Fibroblast of lung (primary cell): ENCODE measurements at regions not wholly inside any gene's neighbourhood (a gene's known extent, or its start where the extent isn't known, plus 50 kb on each side); places are given as distances from the start of the nearest gene placed in this dataset.
"Not testable (repeated sequence)": the region's sequence is repeated elsewhere in the genome, so short reads cannot be mapped to it uniquely, and the experiment has no call there.

ENCODE experiments used
- DNase-seq, 2 donors: peaks; one replicate each; pipeline versions ENCODE4 v3.0.0 to v3.0.0-alpha.2; 2010; ENCODE audit warnings: low read depth in 2 of 2
- H2AFZ ChIP-seq: 2 replicates; pipeline ENCODE4 v1.5.1; 2012; ENCODE audit warnings: low read length, control low read depth, inconsistent platforms
- H3K27ac ChIP-seq: 2 replicates; pipeline ENCODE4 v1.5.1; 2011; ENCODE audit warnings: low read length, control low read depth; ENCODE audit not compliant: insufficient read depth
- H3K27me3 ChIP-seq: 2 replicates; pipeline ENCODE4 v1.5.1; 2011; ENCODE audit warnings: mild to moderate bottlenecking, low read length; ENCODE audit not compliant: control insufficient read depth, insufficient read depth
- H3K36me3 ChIP-seq: 2 replicates; pipeline ENCODE4 v1.5.1; 2011; ENCODE audit warnings: low read length; ENCODE audit not compliant: control insufficient read depth, insufficient read depth
- H3K4me1 ChIP-seq: 2 replicates; pipeline ENCODE4 v1.5.1; 2011; ENCODE audit warnings: low read length; ENCODE audit not compliant: control insufficient read depth, insufficient read depth; ENCODE audit errors: extremely low read depth
- H3K4me2 ChIP-seq: 2 replicates; pipeline ENCODE4 v1.5.1; 2011; ENCODE audit warnings: low read length, control low read depth; ENCODE audit not compliant: insufficient read depth; ENCODE audit errors: extremely low read depth
- H3K4me3 ChIP-seq, 4 experiments: fragments of 200-600 bp in 1 of 4; sonication (generic) in 1 of 4; replicated peaks in 1 of 4; 2 replicates each; pipeline ENCODE4 v1.5.1; 2011 to 2016; ENCODE audit warnings: low read length in 4 of 4, low read depth in 3 of 4, mild to moderate bottlenecking in 3 of 4, control low read depth in 2 of 4, inconsistent platforms in 1 of 4, mixed read lengths in 1 of 4; ENCODE audit not compliant: insufficient read depth in 1 of 4; ENCODE audit errors: control extremely low read depth in 1 of 4
- H3K79me2 ChIP-seq: 2 replicates; pipeline ENCODE4 v1.5.1; 2012; ENCODE audit warnings: mild to moderate bottlenecking, low read length, inconsistent platforms; ENCODE audit not compliant: control insufficient read depth, insufficient read depth
- H3K9ac ChIP-seq: 2 replicates; pipeline ENCODE4 v1.5.1; 2011; ENCODE audit warnings: mild to moderate bottlenecking, low read length, control low read depth; ENCODE audit not compliant: insufficient read depth
- H3K9me3 ChIP-seq: 2 replicates; pipeline ENCODE4 v1.5.1; 2012; ENCODE audit warnings: low read depth, low read length; ENCODE audit not compliant: control insufficient read depth, insufficient read depth
- H4K20me1 ChIP-seq: 2 replicates; pipeline ENCODE4 v1.5.1; 2011; ENCODE audit warnings: low read length; ENCODE audit not compliant: control insufficient read depth, insufficient read depth; ENCODE audit errors: extremely low read depth
- EZH2 ChIP-seq: IDR thresholded peaks from 2 replicates; pipeline ENCODE4 v1.5.1; 2012; ENCODE audit warnings: low read length, control low read depth, mild to moderate bottlenecking; ENCODE audit errors: missing control alignments
- TF ChIP-seq, protein P1 (sequence below), 2 donors: IDR thresholded peaks in 1 of 2; conservative IDR thresholded peaks in 1 of 2; 1 replicate in 1 of 2; 2 replicates in 1 of 2; pipeline ENCODE4 v1.5.1; 2011 to 2012; ENCODE audit warnings: low read length in 2 of 2, control low read depth in 1 of 2, inconsistent platforms in 1 of 2, low read depth in 1 of 2, mild to moderate bottlenecking in 1 of 2

DNA sequence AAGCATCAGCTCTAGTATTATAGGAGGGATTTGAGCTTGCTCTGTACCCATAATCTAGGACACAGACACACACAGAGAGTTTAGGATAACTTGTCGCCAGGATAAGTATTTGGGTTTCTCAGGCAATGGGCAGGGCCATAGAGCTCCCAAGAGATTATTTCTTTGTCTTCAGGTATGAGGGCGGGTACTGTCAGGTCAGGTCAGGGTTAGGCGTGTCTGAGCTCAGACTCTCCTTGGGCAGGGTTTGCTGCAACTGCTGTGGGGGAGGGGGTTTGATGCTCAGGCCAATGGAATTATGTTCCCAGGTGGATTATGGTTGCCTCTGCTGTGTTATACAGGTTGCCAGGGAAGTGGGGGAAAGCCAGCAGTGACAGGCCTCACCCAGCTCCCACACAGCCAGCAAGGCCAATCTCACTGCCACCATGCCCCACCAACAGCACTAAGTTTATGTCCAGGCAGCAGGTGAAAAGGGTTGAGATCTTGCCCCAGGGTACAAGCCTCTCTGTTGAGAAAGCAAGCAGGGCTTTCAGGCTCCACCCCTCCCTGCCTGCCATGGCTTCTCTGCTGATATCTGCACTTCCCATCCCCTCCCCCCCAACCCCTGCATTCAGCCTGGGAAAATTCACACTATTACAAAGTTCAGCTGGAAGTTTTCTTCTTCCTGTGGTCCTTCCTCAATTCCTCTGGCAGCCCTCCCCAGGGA, 101.3 kb downstream of the RRAGB start:
- no peaks in the 10 kb centered on the region for H3K79me2 ChIP-seq
- no peak overlapping the region for H3K27ac ChIP-seq
- H2AFZ ChIP-seq, result no peak overlapping the region
- no peak overlapping the region for H3K4me2 ChIP-seq
- H3K4me1 ChIP-seq, result no peaks in the 10 kb centered on the region
- no peak overlapping the region for H3K9ac ChIP-seq
- TF ChIP-seq, protein P1, sequence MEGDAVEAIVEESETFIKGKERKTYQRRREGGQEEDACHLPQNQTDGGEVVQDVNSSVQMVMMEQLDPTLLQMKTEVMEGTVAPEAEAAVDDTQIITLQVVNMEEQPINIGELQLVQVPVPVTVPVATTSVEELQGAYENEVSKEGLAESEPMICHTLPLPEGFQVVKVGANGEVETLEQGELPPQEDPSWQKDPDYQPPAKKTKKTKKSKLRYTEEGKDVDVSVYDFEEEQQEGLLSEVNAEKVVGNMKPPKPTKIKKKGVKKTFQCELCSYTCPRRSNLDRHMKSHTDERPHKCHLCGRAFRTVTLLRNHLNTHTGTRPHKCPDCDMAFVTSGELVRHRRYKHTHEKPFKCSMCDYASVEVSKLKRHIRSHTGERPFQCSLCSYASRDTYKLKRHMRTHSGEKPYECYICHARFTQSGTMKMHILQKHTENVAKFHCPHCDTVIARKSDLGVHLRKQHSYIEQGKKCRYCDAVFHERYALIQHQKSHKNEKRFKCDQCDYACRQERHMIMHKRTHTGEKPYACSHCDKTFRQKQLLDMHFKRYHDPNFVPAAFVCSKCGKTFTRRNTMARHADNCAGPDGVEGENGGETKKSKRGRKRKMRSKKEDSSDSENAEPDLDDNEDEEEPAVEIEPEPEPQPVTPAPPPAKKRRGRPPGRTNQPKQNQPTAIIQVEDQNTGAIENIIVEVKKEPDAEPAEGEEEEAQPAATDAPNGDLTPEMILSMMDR (conservative IDR thresholded peaks at IDR 0.05 in 1 of 2, IDR thresholded peaks at IDR 0.05 in 1 of 2; ENCODE audit: low read depth in 1 of 2, low read length in 2 of 2), result no peak
- no peak for TF ChIP-seq EZH2
- DNase-seq, result no peak
- no peaks in the 10 kb centered on the region for H3K27me3 ChIP-seq
- H3K9me3 ChIP-seq, result no peaks in the 10 kb centered on the region
- H3K36me3 ChIP-seq, result no peaks in the 10 kb centered on the region
- no peak overlapping the region for H3K4me3 ChIP-seq
- H4K20me1 ChIP-seq, result no peaks in the 10 kb centered on the region

DNA sequence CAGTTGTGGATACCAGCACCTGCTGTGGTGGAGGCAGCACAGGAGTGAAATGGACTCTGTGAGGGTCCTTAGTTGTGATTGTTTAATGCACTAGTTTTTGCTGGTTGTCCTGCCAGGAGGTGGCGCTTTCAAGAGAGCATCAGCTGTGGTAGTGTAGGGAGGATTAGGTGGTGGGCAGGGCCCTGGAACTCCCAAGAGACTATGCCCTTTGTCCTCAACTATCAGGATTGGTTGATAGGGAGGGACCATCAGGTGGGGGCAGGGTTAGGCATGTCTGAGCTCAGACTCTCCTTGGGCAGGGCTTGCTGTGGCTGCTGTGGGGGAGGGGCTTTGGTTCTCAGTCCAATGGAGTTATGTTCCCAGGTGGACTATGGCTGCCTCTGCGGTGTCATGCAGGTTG, 121.9 kb downstream of the RRAGB start:
- H4K20me1 ChIP-seq, result no peaks in the 10 kb centered on the region
- DNase-seq, result no peak
- H3K4me1 ChIP-seq, result no peaks in the 10 kb centered on the region
- H3K4me3 ChIP-seq, result no peak overlapping the region
- no peaks in the 10 kb centered on the region for H3K79me2 ChIP-seq
- H2AFZ ChIP-seq, result no peak overlapping the region
- H3K36me3 ChIP-seq, result no peaks in the 10 kb centered on the region
- H3K4me2 ChIP-seq, result no peak overlapping the region
- no peak overlapping the region for H3K9ac ChIP-seq
- no peak for TF ChIP-seq EZH2
- TF ChIP-seq, protein P1 (conservative IDR thresholded peaks at IDR 0.05 in 1 of 2, IDR thresholded peaks at IDR 0.05 in 1 of 2; ENCODE audit: low read depth in 1 of 2, low read length in 2 of 2), result no peak
- no peak overlapping the region for H3K27ac ChIP-seq
- H3K27me3 ChIP-seq, result no peaks in the 10 kb centered on the region
- no peaks in the 10 kb centered on the region for H3K9me3 ChIP-seq

DNA sequence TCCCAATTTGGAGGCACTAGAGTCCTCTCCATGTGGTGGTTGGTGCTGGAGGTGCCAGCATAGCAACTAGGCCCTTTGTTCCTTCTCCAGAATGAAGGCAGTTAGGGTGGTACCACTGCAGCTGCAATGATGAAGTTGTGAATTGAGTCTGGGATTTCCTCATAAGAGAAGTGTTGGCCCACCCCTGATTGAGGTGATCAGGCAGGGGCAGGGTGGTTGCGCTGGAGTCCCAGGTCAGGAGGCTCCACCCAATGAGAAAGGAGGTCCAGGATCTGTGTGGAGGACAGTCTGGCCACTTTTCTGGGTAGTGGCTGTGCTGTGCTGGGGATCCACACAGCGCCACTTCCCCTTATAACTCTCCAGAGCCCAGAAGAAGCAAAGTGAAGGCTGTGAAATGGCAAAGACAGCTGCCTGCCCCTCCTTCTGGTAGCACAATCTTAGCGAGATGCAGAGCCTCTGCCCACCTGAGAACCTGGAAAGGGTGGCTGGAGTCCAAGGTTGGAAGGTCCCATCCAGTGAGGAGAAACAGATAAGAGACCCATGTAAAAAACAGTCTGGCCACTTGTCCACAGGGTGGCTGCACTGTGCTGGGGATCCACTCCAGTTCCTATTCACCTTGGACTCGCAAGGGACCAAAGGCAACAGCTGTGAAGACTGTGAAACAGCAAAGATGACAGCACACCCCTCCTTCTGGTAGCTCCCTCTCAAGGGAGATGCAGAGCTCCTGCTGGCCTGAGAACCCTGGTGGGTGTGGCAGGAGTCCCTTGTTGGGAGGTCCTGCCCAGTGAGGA, 124.6 kb downstream of the RRAGB start:
- Histone ChIP-seq H4K20me1 (no peaks in the 10 kb centered on the region), H3K4me1 (no peaks in the 10 kb centered on the region), H3K36me3 (no peaks in the 10 kb centered on the region), H3K9me3 (no peaks in the 10 kb centered on the region), H3K9ac (no peak overlapping the region), H3K27ac (no peak overlapping the region), H2AFZ (no peak overlapping the region), H3K4me2 (no peak overlapping the region), H3K79me2 (no peaks in the 10 kb centered on the region), H3K27me3 (no peaks in the 10 kb centered on the region), H3K4me3 (no peak overlapping the region)
- TF ChIP-seq EZH2, result no peak
- TF ChIP-seq, protein P1 (conservative IDR thresholded peaks at IDR 0.05 in 1 of 2, IDR thresholded peaks at IDR 0.05 in 1 of 2; ENCODE audit: low read depth in 1 of 2, low read length in 2 of 2), result no peak
- no peak for DNase-seq

DNA sequence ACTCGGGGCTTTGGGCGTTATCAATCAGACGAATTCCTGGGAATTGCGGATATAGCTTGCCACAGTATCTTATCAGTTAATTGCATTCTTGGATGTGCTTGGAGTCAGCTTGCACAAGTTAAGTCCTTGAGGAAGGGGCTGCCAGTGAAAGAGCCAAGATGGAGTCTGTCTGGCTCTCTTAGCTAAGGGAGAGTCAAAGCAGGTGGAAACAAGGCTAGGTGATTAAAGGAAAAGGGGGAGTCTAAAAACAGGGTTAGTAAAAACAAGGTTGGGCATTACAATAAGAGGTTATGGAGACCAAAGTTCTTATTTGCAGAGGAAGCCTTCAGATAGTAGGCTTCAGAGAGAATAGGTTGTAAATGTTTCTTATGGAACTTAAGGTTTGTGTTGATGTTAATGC, 149.2 kb downstream of the RRAGB start:
- H4K20me1 ChIP-seq, H3K4me1 ChIP-seq, H3K9ac ChIP-seq, H3K36me3 ChIP-seq, H3K4me2 ChIP-seq, H3K27ac ChIP-seq, H3K4me3 ChIP-seq, H3K79me2 ChIP-seq, H2AFZ ChIP-seq, H3K9me3 ChIP-seq, H3K27me3 ChIP-seq, DNase-seq: not testable (repeated sequence)
